Epidermal melanocyte (primary cell): ENCODE measurements at regions not wholly inside any gene's neighbourhood (a gene's known extent, or its start where the extent isn't known, plus 50 kb on each side); places are given as distances from the start of the nearest gene placed in this dataset.

ENCODE experiments used
- DNase-seq: peaks from one replicate; pipeline ENCODE4 v3.0.0; 2011; ENCODE audit warnings: low spot score; ENCODE audit not compliant: insufficient read length

- DNase-seq, result no peak
Observed at GRCh38 chr12:43029971-43030370, 440.4 kb upstream of the PRICKLE1 start.

- DNase-seq, result no peak
Observed at GRCh38 chr12:43028826-43029225, 439.3 kb upstream of the PRICKLE1 start.

- DNase-seq, result no peak
Observed at GRCh38 chr12:43022838-43023237, 433.3 kb upstream of the PRICKLE1 start.

GRCh38 chr12:43015090-43015737, 425.7 kb upstream of the PRICKLE1 start:
- no peak for DNase-seq

- no peak for DNase-seq
Observed at GRCh38 chr12:43011383-43011926, 421.9 kb upstream of the PRICKLE1 start.

DNA sequence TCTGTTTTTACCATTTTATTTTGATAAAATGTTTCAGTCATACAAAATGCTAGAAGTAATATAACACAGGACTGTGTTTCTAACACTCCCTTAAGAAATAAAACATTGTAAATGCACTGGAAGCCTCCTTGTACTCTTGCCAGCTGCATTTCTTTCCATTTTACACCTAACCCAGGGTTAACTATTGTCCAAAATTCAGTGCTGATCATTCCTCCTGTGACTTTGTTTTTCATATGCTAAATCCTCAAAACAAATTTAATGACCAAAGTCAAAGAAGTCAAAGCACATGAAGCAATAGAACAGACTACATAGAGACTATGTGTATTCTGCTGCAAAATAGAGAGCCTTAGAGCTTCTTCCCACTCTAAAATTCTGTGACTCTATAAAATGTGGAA, 420.3 kb upstream of the PRICKLE1 start:
- DNase-seq, result no peak

- DNase-seq, result no peak
Observed at GRCh38 chr12:43008953-43009845, 419.7 kb upstream of the PRICKLE1 start.

GRCh38 chr12:43004908-43005307, 415.4 kb upstream of the PRICKLE1 start:
- DNase-seq, result no peak

DNA sequence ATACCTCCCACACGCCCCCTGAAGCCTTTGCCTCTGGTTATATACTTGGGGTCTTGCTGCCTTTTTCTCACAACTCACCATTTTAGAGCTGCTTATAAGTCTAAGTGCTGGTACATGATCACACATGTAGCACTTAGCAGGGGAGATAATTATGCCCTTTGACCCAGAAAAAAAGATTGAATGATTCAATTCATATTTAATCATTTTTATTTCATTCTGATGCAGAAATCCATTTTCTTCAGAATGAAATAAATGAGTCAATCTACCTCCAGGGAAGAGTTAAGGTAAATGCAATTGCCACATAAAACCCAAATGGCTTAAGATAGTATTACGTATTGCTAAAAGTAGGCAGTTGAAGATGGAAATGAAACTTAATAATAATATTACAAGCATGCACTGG, 414.6 kb upstream of the PRICKLE1 start:
- DNase-seq, result no peak

GRCh38 chr12:42996869-42997431, 407.4 kb upstream of the PRICKLE1 start:
- DNase-seq, result no peak

- no peak for DNase-seq
Observed at GRCh38 chr12:42992826-42993225, 403.3 kb upstream of the PRICKLE1 start.

GRCh38 chr12:42990387-42990786, 400.8 kb upstream of the PRICKLE1 start:
- DNase-seq, result no peak

- no peak for DNase-seq
Observed at GRCh38 chr12:42987216-42987650, 397.7 kb upstream of the PRICKLE1 start.

DNA sequence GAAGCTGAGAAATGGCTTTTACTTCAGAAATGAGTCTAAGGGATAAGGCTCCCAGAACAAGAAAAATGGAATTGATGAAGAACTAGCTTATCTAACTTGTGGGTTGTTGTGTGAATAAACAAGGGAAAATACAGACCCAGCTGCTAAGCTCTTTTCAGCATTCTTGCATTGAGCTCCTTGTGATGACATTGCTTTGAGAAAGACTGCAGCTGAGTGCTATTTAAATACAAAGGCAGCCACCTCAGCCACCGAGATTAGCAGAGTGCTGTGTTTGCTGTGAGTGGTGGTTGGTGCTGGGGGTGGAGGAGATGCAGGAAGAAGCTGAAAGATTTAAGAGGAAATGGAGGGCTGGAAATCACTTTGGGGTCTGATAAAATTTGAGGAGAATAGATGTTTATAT, 396.0 kb upstream of the PRICKLE1 start:
- DNase-seq, result no peak

GRCh38 chr12:42982828-42983227, 393.3 kb upstream of the PRICKLE1 start:
- no peak for DNase-seq

DNA sequence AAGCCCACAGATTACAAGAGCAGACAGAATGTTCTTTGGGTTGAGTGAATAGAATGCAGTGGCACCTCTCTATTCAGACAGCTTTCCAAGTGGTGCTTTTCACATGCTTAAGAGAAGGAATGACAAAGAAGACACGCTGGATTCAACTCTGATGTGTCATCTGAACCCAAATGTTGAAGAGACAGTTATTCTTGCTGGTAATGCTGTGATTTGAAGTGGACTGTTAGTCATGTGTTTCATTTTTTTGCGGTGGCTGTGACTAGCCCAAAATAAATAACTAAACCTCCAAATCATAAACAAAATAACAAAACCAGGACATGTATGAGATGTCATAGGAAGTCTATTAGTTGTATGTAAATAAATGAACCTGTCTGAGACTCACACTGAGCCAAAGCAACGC, 391.8 kb upstream of the PRICKLE1 start:
- no peak for DNase-seq

GRCh38 chr12:42980441-42980840, 390.9 kb upstream of the PRICKLE1 start:
- DNase-seq, result no peak

DNA sequence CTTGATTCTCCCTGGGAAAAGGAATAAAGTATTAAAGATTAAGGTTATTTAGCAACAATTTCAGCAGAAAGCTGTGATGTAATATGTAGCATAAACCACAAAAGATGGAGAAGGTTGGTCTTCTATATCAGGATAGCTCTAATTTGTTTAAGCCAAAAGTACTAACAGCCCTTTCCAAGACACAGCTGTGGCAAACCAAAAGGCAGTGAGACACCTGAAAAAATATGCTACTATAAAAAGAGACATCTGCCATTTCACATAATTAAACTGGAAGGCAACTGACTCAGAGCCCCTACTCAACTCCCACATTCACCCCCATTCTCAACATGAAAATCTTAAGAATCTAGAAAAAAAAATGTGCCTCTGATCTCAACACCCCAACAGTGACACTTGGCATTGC, 390.2 kb upstream of the PRICKLE1 start:
- no peak for DNase-seq

DNA sequence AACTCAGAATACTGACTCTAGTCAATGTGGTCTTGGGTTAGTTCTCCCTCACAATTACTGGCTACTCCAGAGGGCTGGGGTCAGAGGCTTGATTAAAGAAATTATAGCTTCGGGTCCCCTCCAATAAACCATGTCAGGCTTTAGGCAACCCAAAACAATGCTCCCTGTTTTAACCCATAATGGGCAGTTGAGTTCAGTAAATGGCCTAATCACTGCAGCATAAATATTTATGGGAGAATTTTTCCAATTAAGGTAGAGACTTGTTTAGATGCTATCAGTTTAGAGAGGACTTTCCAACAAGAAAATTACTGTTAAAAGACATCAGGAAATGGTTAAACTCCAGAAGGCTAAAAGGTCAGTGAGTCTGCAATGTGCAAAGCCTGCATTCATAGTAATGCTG, 389.2 kb upstream of the PRICKLE1 start:
- no peak for DNase-seq

DNA sequence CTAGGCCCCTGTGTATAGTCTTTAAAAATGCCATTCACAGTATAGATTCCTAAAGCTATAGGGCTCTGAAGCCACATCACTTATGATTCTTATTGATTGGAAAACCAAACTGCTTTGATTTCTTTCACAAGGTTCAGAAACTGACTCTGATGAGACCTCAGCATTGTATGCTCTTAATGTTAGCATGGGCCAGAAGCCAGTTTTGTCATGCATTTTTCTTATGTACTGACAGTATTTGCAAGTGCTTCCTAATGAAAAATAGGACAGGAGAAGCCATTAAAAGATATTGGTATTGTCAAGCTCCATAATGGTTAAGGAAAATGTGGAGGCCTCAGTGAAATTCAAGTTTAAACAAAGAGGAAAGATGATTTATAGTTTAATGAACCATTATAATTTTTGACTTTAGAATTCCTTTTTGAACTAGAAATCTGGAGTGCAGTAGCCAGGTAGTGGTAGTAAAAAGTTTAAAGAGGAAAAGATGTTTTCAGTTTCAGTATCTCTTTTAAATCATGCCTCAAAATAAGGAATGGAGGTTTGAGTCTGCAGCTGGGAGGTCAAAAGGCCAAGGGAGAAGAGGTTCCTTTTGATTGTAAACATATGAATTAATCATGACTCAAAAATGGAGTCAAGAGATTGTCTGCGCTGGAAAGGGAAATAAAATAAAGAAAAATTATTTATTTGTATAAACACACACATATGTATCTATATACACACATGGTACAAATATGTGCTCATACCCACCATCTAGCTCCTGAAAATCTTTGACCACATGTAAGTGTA, 388.1 kb upstream of the PRICKLE1 start:
- no peak for DNase-seq

- DNase-seq, result no peak
Observed at GRCh38 chr12:42976620-42977019, 387.1 kb upstream of the PRICKLE1 start.
